HCT116 (cell line): ENCODE measurements at regions not wholly inside any gene's neighbourhood (a gene's known extent, or its start where the extent isn't known, plus 50 kb on each side); places are given as distances from the start of the nearest gene placed in this dataset.

ENCODE experiments used
- ATF3 ChIP-seq: IDR thresholded peaks from 2 replicates; pipeline ENCODE4 v1.6.1; 2012
- CTCF ChIP-seq, 3 experiments: fragments of 200-600 bp in 1 of 3; sonication (generic) in 1 of 3; IDR thresholded peaks in 2 of 3; conservative IDR thresholded peaks in 1 of 3; 2 replicates each; pipeline ENCODE4 v1.5.1; 2012 to 2017; ENCODE audit warnings: low read depth in 2 of 3, low read length in 2 of 3, antibody characterized with exemption in 1 of 3, borderline replicate concordance in 1 of 3, control low read depth in 1 of 3, mild to moderate bottlenecking in 1 of 3, mixed read lengths in 1 of 3, mixed run types in 1 of 3, moderate library complexity in 1 of 3; ENCODE audit not compliant: insufficient read depth in 1 of 3
- EGR1 ChIP-seq: IDR thresholded peaks from 2 replicates; pipeline ENCODE4 v1.6.1; 2012; ENCODE audit warnings: low read depth
- EZH2 ChIP-seq: fragments of 200-600 bp; sonication (generic); IDR thresholded peaks from 2 replicates; pipeline ENCODE4 v1.6.1; 2017; ENCODE audit warnings: antibody characterized with exemption, mixed run types
- JUND ChIP-seq: IDR thresholded peaks from 2 replicates; pipeline ENCODE4 v1.6.1; 2012
- MAX ChIP-seq: IDR thresholded peaks from 2 replicates; pipeline ENCODE4 v1.6.1; 2012
- POLR2A ChIP-seq: IDR thresholded peaks from 2 replicates; pipeline ENCODE4 v1.7.0; 2011; ENCODE audit warnings: borderline replicate concordance; ENCODE audit not compliant: insufficient read depth, insufficient read length; ENCODE audit errors: extremely low read depth
- POLR2AphosphoS5 ChIP-seq: IDR thresholded peaks from 2 replicates; pipeline ENCODE4 v1.6.1; 2011; ENCODE audit warnings: mild to moderate bottlenecking, low read depth, low read length, moderate library complexity
- REST ChIP-seq: IDR thresholded peaks from 2 replicates; pipeline ENCODE4 v1.6.1; 2012; ENCODE audit warnings: low read depth
- SIN3A ChIP-seq: IDR thresholded peaks from 2 replicates; pipeline ENCODE4 v1.6.1; 2012; ENCODE audit warnings: low read depth
- TCF7L2 ChIP-seq: IDR thresholded peaks from 2 replicates; pipeline ENCODE4 v1.7.0; 2011; ENCODE audit warnings: borderline replicate concordance, inconsistent platforms; ENCODE audit not compliant: insufficient read depth, insufficient read length; ENCODE audit errors: extremely low read depth
- YY1 ChIP-seq: IDR thresholded peaks from 2 replicates; pipeline ENCODE4 v1.6.1; 2011; ENCODE audit warnings: low read length, low read depth, moderate library complexity, mild to moderate bottlenecking; ENCODE audit not compliant: insufficient replicate concordance; ENCODE audit errors: extremely low read depth
- ZNF274 ChIP-seq: fragments of 200-500 bp; sonication (Bioruptor generic); IDR thresholded peaks from 2 replicates; pipeline ENCODE4 v1.6.1; 2014; ENCODE audit warnings: mild to moderate bottlenecking, low read depth, low read length, inconsistent platforms
- TF ChIP-seq, protein P1 (sequence below): IDR thresholded peaks from 2 replicates; pipeline ENCODE4 v1.6.1; 2011; ENCODE audit warnings: mild to moderate bottlenecking, low read length, moderate library complexity; ENCODE audit not compliant: insufficient replicate concordance; ENCODE audit errors: extremely low read depth

GRCh38 chr1:59236721-59237545 lies 60.0 kb upstream of the FGGY start:
- TF ChIP-seq ATF3 = no peak
- TF ChIP-seq CTCF (IDR thresholded peaks at IDR 0.05 in 2 of 3, conservative IDR thresholded peaks at IDR 0.05 in 1 of 3; ENCODE audit: borderline replicate concordance in 1 of 3, insufficient read depth in 1 of 3, low read depth in 2 of 3, low read length in 2 of 3) = no peak
- TF ChIP-seq POLR2AphosphoS5 = no peak
- TF ChIP-seq POLR2A = no peak
- no peak for TF ChIP-seq REST
- TF ChIP-seq EGR1 = no peak
- no peak for TF ChIP-seq EZH2
- TF ChIP-seq TCF7L2 = no peak
- no peak for TF ChIP-seq ZNF274
- TF ChIP-seq, protein P1, sequence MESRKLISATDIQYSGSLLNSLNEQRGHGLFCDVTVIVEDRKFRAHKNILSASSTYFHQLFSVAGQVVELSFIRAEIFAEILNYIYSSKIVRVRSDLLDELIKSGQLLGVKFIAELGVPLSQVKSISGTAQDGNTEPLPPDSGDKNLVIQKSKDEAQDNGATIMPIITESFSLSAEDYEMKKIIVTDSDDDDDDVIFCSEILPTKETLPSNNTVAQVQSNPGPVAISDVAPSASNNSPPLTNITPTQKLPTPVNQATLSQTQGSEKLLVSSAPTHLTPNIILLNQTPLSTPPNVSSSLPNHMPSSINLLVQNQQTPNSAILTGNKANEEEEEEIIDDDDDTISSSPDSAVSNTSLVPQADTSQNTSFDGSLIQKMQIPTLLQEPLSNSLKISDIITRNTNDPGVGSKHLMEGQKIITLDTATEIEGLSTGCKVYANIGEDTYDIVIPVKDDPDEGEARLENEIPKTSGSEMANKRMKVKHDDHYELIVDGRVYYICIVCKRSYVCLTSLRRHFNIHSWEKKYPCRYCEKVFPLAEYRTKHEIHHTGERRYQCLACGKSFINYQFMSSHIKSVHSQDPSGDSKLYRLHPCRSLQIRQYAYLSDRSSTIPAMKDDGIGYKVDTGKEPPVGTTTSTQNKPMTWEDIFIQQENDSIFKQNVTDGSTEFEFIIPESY = no peak
- no peak for TF ChIP-seq JUND
- TF ChIP-seq SIN3A = no peak
- no peak for TF ChIP-seq MAX
- TF ChIP-seq YY1 = no peak
